ENCODE measurements at regions not wholly inside any gene's neighbourhood (a gene's known extent, or its start where the extent isn't known, plus 50 kb on each side); places are given as distances from the start of the nearest gene placed in this dataset.
"Not testable (repeated sequence)": the region's sequence is repeated elsewhere in the genome, so short reads cannot be mapped to it uniquely, and the experiment has no call there.

GRCh38 chr12:9543341-9543740 lies 64.4 kb downstream of the KLRB1 start:
- DNase-seq: not testable (repeated sequence)

- not testable (repeated sequence) for DNase-seq
Measured at GRCh38 chr12:9542827-9543226, 64.9 kb downstream of the KLRB1 start.

- DNase-seq: not testable (repeated sequence)
Measured at GRCh38 chr12:9515925-9516324, 91.8 kb downstream of the KLRB1 start.

GRCh38 chr12:9512695-9513094 lies 95.0 kb downstream of the KLRB1 start:
- not testable (repeated sequence) for DNase-seq

- not testable (repeated sequence) for DNase-seq
Measured at GRCh38 chr12:9510392-9511011, 97.2 kb downstream of the KLRB1 start.

GRCh38 chr12:9509464-9510161 lies 98.1 kb downstream of the KLRB1 start:
- no peak for DNase-seq

GRCh38 chr12:9506746-9507145 lies 101.0 kb downstream of the KLRB1 start:
- DNase-seq: no peak

GRCh38 chr12:9503384-9503783 lies 104.3 kb downstream of the KLRB1 start:
- not testable (repeated sequence) for DNase-seq

GRCh38 chr12:9502845-9503244 lies 104.9 kb downstream of the KLRB1 start:
- DNase-seq: not testable (repeated sequence)

- DNase-seq: not testable (repeated sequence)
Measured at GRCh38 chr12:9493325-9493724, 114.4 kb downstream of the KLRB1 start.

- not testable (repeated sequence) for DNase-seq
Measured at GRCh38 chr12:9481289-9481688, 126.4 kb downstream of the KLRB1 start.

GRCh38 chr12:9474197-9474596 lies 133.5 kb downstream of the KLRB1 start:
- not testable (repeated sequence) for DNase-seq

GRCh38 chr12:9473638-9474037 lies 134.1 kb downstream of the KLRB1 start:
- not testable (repeated sequence) for DNase-seq

GRCh38 chr12:9471501-9471900 lies 136.2 kb downstream of the KLRB1 start:
- DNase-seq: not testable (repeated sequence)

GRCh38 chr12:9470367-9470766 lies 137.3 kb downstream of the KLRB1 start:
- DNase-seq: not testable (repeated sequence)

- DNase-seq: not testable (repeated sequence)
Measured at GRCh38 chr12:9469956-9470355, 137.8 kb downstream of the KLRB1 start.

GRCh38 chr12:9469463-9469862 lies 138.3 kb downstream of the KLRB1 start:
- DNase-seq: not testable (repeated sequence)

- peak; percentile 47 for DNase-seq
Measured at GRCh38 chr12:9468998-9469397, 138.7 kb downstream of the KLRB1 start.

- not testable (repeated sequence) for DNase-seq
Measured at GRCh38 chr12:9468144-9468543, 139.6 kb downstream of the KLRB1 start.

- no peak for DNase-seq
Measured at GRCh38 chr12:9464408-9464807, 143.3 kb downstream of the KLRB1 start.

- not testable (repeated sequence) for DNase-seq
Measured at GRCh38 chr12:9455516-9455915, 152.2 kb downstream of the KLRB1 start.

- not testable (repeated sequence) for DNase-seq
Measured at GRCh38 chr12:9454021-9454420, 153.7 kb downstream of the KLRB1 start.

- DNase-seq: not testable (repeated sequence)
Measured at GRCh38 chr12:9450127-9450567, 157.6 kb downstream of the KLRB1 start.

All from left kidney (tissue), 1 donor.